H9 (cell line): ENCODE measurements at regions not wholly inside any gene's neighbourhood (a gene's known extent, or its start where the extent isn't known, plus 50 kb on each side); places are given as distances from the start of the nearest gene placed in this dataset.

ENCODE experiments used
- DNase-seq: peaks from one replicate; pipeline ENCODE4 v3.0.0-alpha.2; 2017
- H2AFZ ChIP-seq: one replicate; pipeline ENCODE4 v1.6.1; 2013; ENCODE audit warnings: mild to moderate bottlenecking, low read length, control low read depth, moderate library complexity
- H2AK5ac ChIP-seq: 2 replicates; pipeline ENCODE4 v1.6.1; 2013; ENCODE audit warnings: low read length, control low read depth, mixed read lengths; ENCODE audit not compliant: insufficient read length
- H2BK120ac ChIP-seq: one replicate; pipeline ENCODE4 v1.6.1; 2013; ENCODE audit warnings: low read depth, mild to moderate bottlenecking, low read length, control low read depth, inconsistent platforms; ENCODE audit not compliant: poor library complexity, severe bottlenecking
- H2BK12ac ChIP-seq: 2 replicates; pipeline ENCODE4 v1.6.1; 2013; ENCODE audit warnings: low read length, control low read depth, mixed read lengths, low read depth; ENCODE audit not compliant: insufficient read length
- H2BK15ac ChIP-seq: 2 replicates; pipeline ENCODE4 v1.6.1; 2013; ENCODE audit warnings: low read depth, low read length, control low read depth
- H2BK20ac ChIP-seq: one replicate; pipeline ENCODE4 v1.6.1; 2013; ENCODE audit warnings: low read depth, mild to moderate bottlenecking, low read length, control low read depth, inconsistent platforms; ENCODE audit not compliant: poor library complexity, severe bottlenecking
- H2BK5ac ChIP-seq: 2 replicates; pipeline ENCODE4 v1.6.1; 2013; ENCODE audit warnings: low read length, control low read depth, mixed read lengths; ENCODE audit not compliant: insufficient read length
- H3K14ac ChIP-seq: 2 replicates; pipeline ENCODE4 v1.6.1; 2013; ENCODE audit warnings: low read length, control low read depth; ENCODE audit not compliant: insufficient read depth
- H3K18ac ChIP-seq: 2 replicates; pipeline ENCODE4 v1.6.1; 2013; ENCODE audit warnings: low read depth, mild to moderate bottlenecking, mixed read lengths, low read length, control low read depth; ENCODE audit not compliant: insufficient read length
- H3K23ac ChIP-seq: 2 replicates; pipeline ENCODE4 v1.6.1; 2013; ENCODE audit warnings: low read length, control low read depth, mixed read lengths, low read depth; ENCODE audit not compliant: insufficient read length
- H3K23me2 ChIP-seq: 2 replicates; pipeline ENCODE4 v1.6.1; 2013; ENCODE audit warnings: low read depth, mild to moderate bottlenecking, mixed read lengths, low read length, control low read depth; ENCODE audit not compliant: insufficient read length, poor library complexity, severe bottlenecking
- H3K27ac ChIP-seq: 2 replicates; pipeline ENCODE4 v1.5.1; 2013; ENCODE audit warnings: low read length, control low read depth, mixed read lengths, low read depth; ENCODE audit not compliant: insufficient read length
- H3K27me3 ChIP-seq: 2 replicates; pipeline ENCODE4 v1.6.1; 2013; ENCODE audit warnings: low read length, control low read depth, inconsistent platforms; ENCODE audit not compliant: insufficient read depth
- H3K4ac ChIP-seq: 2 replicates; pipeline ENCODE4 v1.6.1; 2013; ENCODE audit warnings: low read depth, mild to moderate bottlenecking, control low read depth, inconsistent platforms, low read length, moderate library complexity
- H3K4me1 ChIP-seq: 2 replicates; pipeline ENCODE4 v1.6.1; 2013; ENCODE audit warnings: low read length, control low read depth, inconsistent platforms; ENCODE audit not compliant: insufficient read depth
- H3K4me2 ChIP-seq: 2 replicates; pipeline ENCODE4 v1.6.1; 2013; ENCODE audit warnings: low read length, control low read depth, mixed read lengths; ENCODE audit not compliant: insufficient read length, insufficient read depth
- H3K56ac ChIP-seq: 2 replicates; pipeline ENCODE4 v1.6.1; 2013; ENCODE audit warnings: low read depth, mild to moderate bottlenecking, mixed read lengths, low read length, control low read depth; ENCODE audit not compliant: insufficient read length
- H3K79me1 ChIP-seq: 2 replicates; pipeline ENCODE4 v1.6.1; 2013; ENCODE audit warnings: low read depth, mild to moderate bottlenecking, moderate library complexity, low read length, control low read depth, inconsistent platforms; ENCODE audit not compliant: insufficient read depth, poor library complexity, severe bottlenecking
- H3K79me2 ChIP-seq: 2 replicates; pipeline ENCODE4 v1.6.1; 2013; ENCODE audit warnings: low read length, control low read depth, inconsistent platforms; ENCODE audit not compliant: insufficient read depth
- H3K9ac ChIP-seq: 2 replicates; pipeline ENCODE4 v1.6.1; 2013; ENCODE audit warnings: low read length, control low read depth, mixed read lengths; ENCODE audit not compliant: insufficient read length; ENCODE audit errors: extremely low read depth
- H3K9me3 ChIP-seq: one replicate; pipeline ENCODE4 v1.6.1; 2013; ENCODE audit warnings: low read depth, low read length, inconsistent platforms; ENCODE audit not compliant: control insufficient read depth
- H3T11ph ChIP-seq: one replicate; pipeline ENCODE4 v1.6.1; 2013; ENCODE audit warnings: mild to moderate bottlenecking, low read length, control low read depth, inconsistent platforms
- H4K20me1 ChIP-seq: one replicate; pipeline ENCODE4 v1.6.1; 2013; ENCODE audit not compliant: control insufficient read depth, insufficient read length, insufficient read depth
- H4K5ac ChIP-seq: 2 replicates; pipeline ENCODE4 v1.6.1; 2013; ENCODE audit warnings: low read depth, mild to moderate bottlenecking, mixed read lengths, low read length, control low read depth; ENCODE audit not compliant: insufficient read length
- H4K8ac ChIP-seq: replicated peaks from 2 replicates; pipeline ENCODE4 v1.6.1; 2013; ENCODE audit warnings: low read length, control low read depth, mixed read lengths, low read depth; ENCODE audit not compliant: insufficient read length
- H4K91ac ChIP-seq: 2 replicates; pipeline ENCODE4 v1.6.1; 2013; ENCODE audit warnings: low read depth, mild to moderate bottlenecking, moderate library complexity, mixed read lengths, low read length, control low read depth; ENCODE audit not compliant: insufficient read length
- H3K27ac Mint-ChIP-seq, 3 experiments: 2 replicates in 2 of 3; 3 replicates in 1 of 3; pipeline ENCODE4 v1.8.0; 2020 to 2021; ENCODE audit warnings: mixed read lengths in 3 of 3, mild to moderate bottlenecking in 1 of 3, moderate library complexity in 1 of 3
- H3K27me3 Mint-ChIP-seq: 2 replicates; pipeline ENCODE4 v1.8.0; 2021; ENCODE audit warnings: low read depth, mild to moderate bottlenecking, moderate library complexity, mixed read lengths
- H3K36me3 Mint-ChIP-seq, 3 experiments: 2 replicates in 2 of 3; 3 replicates in 1 of 3; pipeline ENCODE4 v1.8.0; 2020 to 2021; ENCODE audit warnings: low read depth in 3 of 3, mixed read lengths in 3 of 3; ENCODE audit not compliant: insufficient read depth in 1 of 3
- H3K4me1 Mint-ChIP-seq, 2 experiments: 2 replicates each; pipeline ENCODE4 v1.8.0; 2020; ENCODE audit warnings: mixed read lengths in 2 of 2
- H3K4me3 Mint-ChIP-seq, 2 experiments: 2 replicates in 1 of 2; 3 replicates in 1 of 2; pipeline ENCODE4 v1.8.0; 2020 to 2021; ENCODE audit warnings: mild to moderate bottlenecking in 2 of 2, mixed read lengths in 2 of 2, moderate library complexity in 1 of 2
- H3K9me3 Mint-ChIP-seq, 2 experiments: 2 replicates in 1 of 2; 3 replicates in 1 of 2; pipeline ENCODE4 v1.8.0; 2020; ENCODE audit warnings: mild to moderate bottlenecking in 2 of 2, mixed read lengths in 2 of 2, moderate library complexity in 1 of 2
- WGBS: extraction: QIAGEN DNeasy Blood & Tissue Kit; methylation state at CpG from one replicate; pipeline ENCODE4 v1.1.7; 2013; ENCODE audit warnings: missing lambda C conversion rate, low lambda C conversion rate, mixed read lengths; ENCODE audit not compliant: insufficient read length; ENCODE audit errors: extremely low coverage; 5-methylcytosine and 5-hydroxymethylcytosine counted together
- TF ChIP-seq, protein P1 (sequence below): fragments of 200-600 bp; sonication (generic); conservative IDR thresholded peaks from 3 replicates; pipeline ENCODE4 v1.8.0; 2021; ENCODE audit warnings: antibody characterized with exemption, mild to moderate bottlenecking

DNA sequence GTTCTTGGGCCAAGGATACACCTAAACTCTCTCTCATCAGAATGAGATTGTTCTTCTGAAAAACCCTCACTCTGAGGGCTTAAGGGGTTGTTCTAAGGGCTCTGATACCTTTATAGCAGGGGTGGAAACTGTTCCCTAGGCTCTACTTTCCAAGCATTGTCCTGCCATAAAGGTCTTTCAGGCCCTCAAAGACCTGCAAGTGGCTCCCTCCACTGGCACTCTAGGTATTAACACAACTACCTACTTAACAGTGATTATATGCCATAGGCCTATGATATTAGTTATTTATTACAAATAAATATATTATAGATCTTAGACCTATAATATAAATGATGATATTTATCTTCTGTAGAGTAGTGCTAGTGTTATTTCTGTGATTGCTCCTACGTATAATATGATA is 473.7 kb upstream of the RPS6KA3 start:
- H4K5ac ChIP-seq, result no peak overlapping the region
- H2AFZ ChIP-seq, result no peak overlapping the region
- no peak overlapping the region for H3K27ac Mint-ChIP-seq
- no peak overlapping the region for H3K4me2 ChIP-seq
- H2BK12ac ChIP-seq, result no peak overlapping the region
- H3K9ac ChIP-seq, result no peak overlapping the region
- no peaks in the 10 kb centered on the region for H3K79me1 ChIP-seq
- H2BK20ac ChIP-seq, result no peak overlapping the region
- peaks cover 5 to 9% of the 10 kb centered on the region in 2 experiments; a peak in 3 of 4 replicates for H3K4me1 Mint-ChIP-seq
- no CpG with 5 or more reads among the region's 1 CpG for WGBS
- peaks cover 27% of the 10 kb centered on the region for H3K9me3 ChIP-seq
- H3K18ac ChIP-seq, result no peak overlapping the region
- no peak overlapping the region for H4K91ac ChIP-seq
- no peak overlapping the region for H3K56ac ChIP-seq
- H3K27me3 Mint-ChIP-seq, result no peaks in the 10 kb centered on the region
- no peak overlapping the region for H4K8ac ChIP-seq
- no peaks in the 10 kb centered on the region for H3K79me2 ChIP-seq
- no peak overlapping the region for H3K14ac ChIP-seq
- H3K4me1 ChIP-seq, result no peaks in the 10 kb centered on the region
- H2BK5ac ChIP-seq, result no peak overlapping the region
- H2BK15ac ChIP-seq, result no peak overlapping the region
- DNase-seq, result no peak
- H3K36me3 Mint-ChIP-seq, result no peaks in the 10 kb centered on the region; a peak in 1 of 7 replicates
- TF ChIP-seq, protein P1, sequence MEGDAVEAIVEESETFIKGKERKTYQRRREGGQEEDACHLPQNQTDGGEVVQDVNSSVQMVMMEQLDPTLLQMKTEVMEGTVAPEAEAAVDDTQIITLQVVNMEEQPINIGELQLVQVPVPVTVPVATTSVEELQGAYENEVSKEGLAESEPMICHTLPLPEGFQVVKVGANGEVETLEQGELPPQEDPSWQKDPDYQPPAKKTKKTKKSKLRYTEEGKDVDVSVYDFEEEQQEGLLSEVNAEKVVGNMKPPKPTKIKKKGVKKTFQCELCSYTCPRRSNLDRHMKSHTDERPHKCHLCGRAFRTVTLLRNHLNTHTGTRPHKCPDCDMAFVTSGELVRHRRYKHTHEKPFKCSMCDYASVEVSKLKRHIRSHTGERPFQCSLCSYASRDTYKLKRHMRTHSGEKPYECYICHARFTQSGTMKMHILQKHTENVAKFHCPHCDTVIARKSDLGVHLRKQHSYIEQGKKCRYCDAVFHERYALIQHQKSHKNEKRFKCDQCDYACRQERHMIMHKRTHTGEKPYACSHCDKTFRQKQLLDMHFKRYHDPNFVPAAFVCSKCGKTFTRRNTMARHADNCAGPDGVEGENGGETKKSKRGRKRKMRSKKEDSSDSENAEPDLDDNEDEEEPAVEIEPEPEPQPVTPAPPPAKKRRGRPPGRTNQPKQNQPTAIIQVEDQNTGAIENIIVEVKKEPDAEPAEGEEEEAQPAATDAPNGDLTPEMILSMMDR, result peak; percentile 72
- no peaks in the 10 kb centered on the region for H3K23me2 ChIP-seq
- H2BK120ac ChIP-seq, result no peak overlapping the region
- no peaks in the 10 kb centered on the region for H4K20me1 ChIP-seq
- no peak overlapping the region for H3T11ph ChIP-seq
- H3K27ac ChIP-seq, result no peak overlapping the region
- H3K4ac ChIP-seq, result no peak overlapping the region
- no peak overlapping the region for H3K23ac ChIP-seq
- no peaks in the 10 kb centered on the region for H3K27me3 ChIP-seq
- H3K4me3 Mint-ChIP-seq, result no peak overlapping the region
- peaks cover 0 to 35% of the 10 kb centered on the region in 2 experiments; a peak in 3 of 5 replicates for H3K9me3 Mint-ChIP-seq
- no peak overlapping the region for H2AK5ac ChIP-seq
